ENCODE measurements at regions not wholly inside any gene's neighbourhood (a gene's known extent, or its start where the extent isn't known, plus 50 kb on each side); places are given as distances from the start of the nearest gene placed in this dataset.

DNA sequence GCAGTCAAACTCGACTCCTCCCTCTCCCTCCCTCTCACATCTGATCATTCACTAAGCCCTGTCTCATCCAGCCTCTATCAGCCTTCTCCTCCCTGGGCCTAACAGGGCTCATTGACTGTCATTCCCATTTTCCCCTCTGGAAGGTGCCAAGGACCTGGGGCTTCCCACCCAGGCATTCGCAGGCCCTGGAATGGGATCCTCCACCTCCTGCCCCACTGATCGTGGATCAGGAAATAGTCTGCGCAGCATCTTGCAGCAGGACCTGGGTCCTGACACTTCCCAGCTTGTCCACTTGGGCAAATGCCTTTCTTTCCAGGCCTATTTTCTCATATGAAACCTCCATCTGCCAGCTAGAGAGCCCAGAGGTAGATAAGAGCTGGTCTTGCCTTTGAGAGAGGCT is 71.2 kb upstream of the ZC3H12A start:
- DNase-seq: no peak
- H3K4me1 Mint-ChIP-seq (ENCODE audit: low read depth, unreplicated experiment): no peaks in the 10 kb centered on the region
- H3K9me3 Mint-ChIP-seq (ENCODE audit: low read depth, unreplicated experiment): no peaks in the 10 kb centered on the region
- no peak overlapping the region for H3K27ac Mint-ChIP-seq (ENCODE audit: unreplicated experiment)
- TF ChIP-seq CTCF (IDR thresholded peaks at IDR 0.05; ENCODE audit: unreplicated experiment): no peak
- BruUV-seq (replicated peaks): no TSS peak
- no peak overlapping the region for H3K4me3 Mint-ChIP-seq (ENCODE audit: low read depth, unreplicated experiment)
- CTCF ChIA-PET: interaction anchor here (0.5 kb wide), 1 partner anchor 107 kb away, joined by 4 read pairs; no protein-coding TSS in a partner anchor
- no peaks in the 10 kb centered on the region for H3K36me3 Mint-ChIP-seq (ENCODE audit: insufficient read depth, unreplicated experiment)
- peaks cover 72% of the 10 kb centered on the region for H3K27me3 Mint-ChIP-seq (ENCODE audit: unreplicated experiment)
- intact Hi-C loops (cut with micrococcal nuclease; ENCODE audit: unreplicated experiment): no loop called here

DNA sequence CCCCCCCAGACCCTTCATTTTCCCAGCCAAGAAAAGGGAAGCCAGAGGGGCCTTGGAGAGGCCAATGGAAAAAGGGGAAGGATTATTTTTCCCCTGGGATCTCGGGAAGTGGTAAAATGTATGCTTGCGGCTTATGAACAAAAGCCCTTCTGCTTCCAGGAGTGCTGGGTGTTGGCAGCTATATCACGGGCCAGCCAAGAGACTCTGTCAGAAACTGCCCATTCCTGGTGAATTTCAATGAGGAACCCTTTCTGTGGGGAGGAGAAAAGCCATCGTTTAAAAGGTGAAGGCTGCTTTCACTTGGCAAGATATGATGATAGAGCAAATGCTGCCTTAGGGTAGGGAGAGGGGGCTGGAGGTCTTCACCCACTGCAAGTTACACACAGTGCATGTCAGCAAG is 69.7 kb upstream of the ZC3H12A start:
- no peaks in the 10 kb centered on the region for H3K4me1 Mint-ChIP-seq (ENCODE audit: low read depth, unreplicated experiment)
- TF ChIP-seq CTCF (IDR thresholded peaks at IDR 0.05; ENCODE audit: unreplicated experiment): no peak
- no peaks in the 10 kb centered on the region for H3K9me3 Mint-ChIP-seq (ENCODE audit: low read depth, unreplicated experiment)
- H3K36me3 Mint-ChIP-seq (ENCODE audit: insufficient read depth, unreplicated experiment): no peaks in the 10 kb centered on the region
- CTCF ChIA-PET: no interaction called here
- H3K27me3 Mint-ChIP-seq (ENCODE audit: unreplicated experiment): peaks cover 77% of the 10 kb centered on the region
- no TSS peak for BruUV-seq (replicated peaks)
- no peak overlapping the region for H3K27ac Mint-ChIP-seq (ENCODE audit: unreplicated experiment)
- H3K4me3 Mint-ChIP-seq (ENCODE audit: low read depth, unreplicated experiment): no peak overlapping the region
- intact Hi-C loops (cut with micrococcal nuclease; ENCODE audit: unreplicated experiment): no loop called here
- DNase-seq: no peak

DNA sequence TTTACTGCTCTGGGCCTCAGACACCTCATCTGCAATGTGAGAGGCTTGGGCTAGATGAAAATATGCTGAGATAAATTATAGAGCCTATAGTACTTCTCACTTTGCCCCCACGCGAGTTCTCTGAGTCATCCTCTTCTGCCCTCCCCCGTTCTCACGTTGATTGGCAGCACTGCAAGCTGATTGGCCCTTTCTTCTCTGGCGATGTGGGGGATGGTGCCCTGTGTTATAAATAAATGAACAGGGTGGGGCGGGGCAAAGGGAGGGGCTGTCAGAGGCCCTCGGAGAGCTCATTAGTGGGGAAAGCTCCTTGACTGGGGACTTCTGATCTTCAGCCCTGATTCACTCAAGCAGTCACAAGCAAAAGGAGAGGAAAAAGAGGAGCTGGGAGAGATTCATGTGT is 64.3 kb upstream of the ZC3H12A start:
- Mint-ChIP-seq H3K27me3 (ENCODE audit: unreplicated experiment) (peaks cover 72% of the 10 kb centered on the region), H3K4me3 (ENCODE audit: low read depth, unreplicated experiment) (no peak overlapping the region), H3K36me3 (ENCODE audit: insufficient read depth, unreplicated experiment) (peaks cover 5% of the 10 kb centered on the region), H3K27ac (ENCODE audit: unreplicated experiment) (no peak overlapping the region), H3K4me1 (ENCODE audit: low read depth, unreplicated experiment) (no peaks in the 10 kb centered on the region), H3K9me3 (ENCODE audit: low read depth, unreplicated experiment) (no peaks in the 10 kb centered on the region)
- CTCF ChIA-PET: interaction anchor here (0.5 to 0.6 kb wide), 2 partner anchors 10 to 1040 kb away, joined by 3 to 5 read pairs; no protein-coding TSS in a partner anchor
- no peak for DNase-seq
- intact Hi-C loops (cut with micrococcal nuclease; ENCODE audit: unreplicated experiment): no loop called here
- no TSS peak for BruUV-seq (replicated peaks)
- TF ChIP-seq CTCF (IDR thresholded peaks at IDR 0.05; ENCODE audit: unreplicated experiment): no peak

DNA sequence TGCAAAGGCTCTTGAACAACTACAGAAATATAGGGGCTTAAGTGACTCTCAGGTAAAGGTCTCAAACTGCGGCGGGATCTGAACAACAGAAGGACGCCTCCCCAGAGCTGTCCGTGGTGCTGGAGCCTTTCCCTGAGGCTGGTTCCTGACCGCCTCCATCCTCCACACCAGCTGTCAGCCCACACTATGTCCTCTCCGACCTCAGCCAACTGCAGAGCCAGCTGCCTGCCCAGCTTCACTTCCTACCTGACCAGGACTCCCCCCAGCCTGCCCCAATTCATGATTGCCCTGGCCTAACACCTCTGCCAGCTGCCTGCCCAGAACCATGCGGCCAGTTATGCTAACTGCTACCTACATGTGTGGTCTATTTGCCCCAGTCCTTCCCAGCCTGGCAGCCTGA is 63.6 kb upstream of the ZC3H12A start:
- peaks cover 5% of the 10 kb centered on the region for H3K36me3 Mint-ChIP-seq (ENCODE audit: insufficient read depth, unreplicated experiment)
- H3K9me3 Mint-ChIP-seq (ENCODE audit: low read depth, unreplicated experiment): no peaks in the 10 kb centered on the region
- no peaks in the 10 kb centered on the region for H3K4me1 Mint-ChIP-seq (ENCODE audit: low read depth, unreplicated experiment)
- H3K4me3 Mint-ChIP-seq (ENCODE audit: low read depth, unreplicated experiment): no peak overlapping the region
- intact Hi-C loops (cut with micrococcal nuclease; ENCODE audit: unreplicated experiment): no loop called here
- peaks cover 72% of the 10 kb centered on the region for H3K27me3 Mint-ChIP-seq (ENCODE audit: unreplicated experiment)
- H3K27ac Mint-ChIP-seq (ENCODE audit: unreplicated experiment): no peak overlapping the region
- DNase-seq: peak; percentile 23
- no peak for TF ChIP-seq CTCF (IDR thresholded peaks at IDR 0.05; ENCODE audit: unreplicated experiment)
- BruUV-seq (replicated peaks): no TSS peak
- CTCF ChIA-PET: interaction anchor here (0.5 kb wide), 1 partner anchor 9 kb away, joined by 5 read pairs; no protein-coding TSS in a partner anchor
